Upper lobe of left lung (tissue), 4 donors: ENCODE measurements at regions not wholly inside any gene's neighbourhood (a gene's known extent, or its start where the extent isn't known, plus 50 kb on each side); places are given as distances from the start of the nearest gene placed in this dataset.
"Not testable (repeated sequence)": the region's sequence is repeated elsewhere in the genome, so short reads cannot be mapped to it uniquely, and the experiment has no call there.

Experiments used
- EP300 ChIP-seq, 4 donors: sonication (generic); formaldehyde crosslinking; IDR thresholded peaks; one replicate each; pipeline ENCODE4 v1.5.1; 2017; ENCODE audit warnings: antibody characterized with exemption in 4 of 4, control low read depth in 2 of 4
- POLR2A ChIP-seq, 4 donors: fragments of 450-650 bp; IDR thresholded peaks; one replicate each; pipeline ENCODE4 v1.5.1; 2016 to 2017; ENCODE audit warnings: antibody characterized with exemption in 4 of 4, mild to moderate bottlenecking in 2 of 4
- POLR2AphosphoS5 ChIP-seq, 2 donors: sonication (generic); formaldehyde crosslinking; IDR thresholded peaks; one replicate each; pipeline ENCODE4 v1.5.1; 2017; ENCODE audit warnings: antibody characterized with exemption in 2 of 2
- TF ChIP-seq, protein P1 (sequence below), 6 experiments: fragments of 450-650 bp in 4 of 6; fragments of 200-600 bp in 2 of 6; sonication (generic) in 2 of 6; IDR thresholded peaks; one replicate each; pipeline ENCODE4 v1.5.1; 2016 to 2019; ENCODE audit warnings: antibody characterized with exemption in 6 of 6

GRCh38 chr2:167809799-167810198 lies 437.6 kb downstream of the STK39 start:
- TF ChIP-seq EP300, POLR2A, POLR2AphosphoS5 (IDR thresholded peaks at IDR 0.05): not testable (repeated sequence)
- TF ChIP-seq, protein P1, sequence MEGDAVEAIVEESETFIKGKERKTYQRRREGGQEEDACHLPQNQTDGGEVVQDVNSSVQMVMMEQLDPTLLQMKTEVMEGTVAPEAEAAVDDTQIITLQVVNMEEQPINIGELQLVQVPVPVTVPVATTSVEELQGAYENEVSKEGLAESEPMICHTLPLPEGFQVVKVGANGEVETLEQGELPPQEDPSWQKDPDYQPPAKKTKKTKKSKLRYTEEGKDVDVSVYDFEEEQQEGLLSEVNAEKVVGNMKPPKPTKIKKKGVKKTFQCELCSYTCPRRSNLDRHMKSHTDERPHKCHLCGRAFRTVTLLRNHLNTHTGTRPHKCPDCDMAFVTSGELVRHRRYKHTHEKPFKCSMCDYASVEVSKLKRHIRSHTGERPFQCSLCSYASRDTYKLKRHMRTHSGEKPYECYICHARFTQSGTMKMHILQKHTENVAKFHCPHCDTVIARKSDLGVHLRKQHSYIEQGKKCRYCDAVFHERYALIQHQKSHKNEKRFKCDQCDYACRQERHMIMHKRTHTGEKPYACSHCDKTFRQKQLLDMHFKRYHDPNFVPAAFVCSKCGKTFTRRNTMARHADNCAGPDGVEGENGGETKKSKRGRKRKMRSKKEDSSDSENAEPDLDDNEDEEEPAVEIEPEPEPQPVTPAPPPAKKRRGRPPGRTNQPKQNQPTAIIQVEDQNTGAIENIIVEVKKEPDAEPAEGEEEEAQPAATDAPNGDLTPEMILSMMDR (IDR thresholded peaks at IDR 0.05): not testable (repeated sequence)
